ENCODE measurements at regions not wholly inside any gene's neighbourhood (a gene's known extent, or its start where the extent isn't known, plus 50 kb on each side); places are given as distances from the start of the nearest gene placed in this dataset.

DNA sequence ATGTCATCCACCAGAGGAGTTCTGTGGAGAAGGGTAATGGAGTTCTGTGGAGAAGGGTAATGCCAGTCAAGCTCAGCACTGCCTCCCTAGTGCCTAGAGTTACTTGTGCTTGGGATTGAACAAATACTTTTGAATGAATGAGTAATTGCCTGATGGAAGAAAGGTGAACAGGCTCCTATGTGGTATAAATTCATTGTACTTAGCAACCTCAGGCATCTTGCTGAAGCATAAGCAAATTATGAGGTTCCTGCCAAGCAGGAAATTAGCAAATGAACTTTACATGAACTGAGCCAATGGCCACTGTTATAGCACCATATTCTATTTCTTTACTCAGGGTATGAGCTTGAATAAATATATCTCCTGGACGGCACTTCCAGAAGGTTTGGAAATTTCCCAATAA, 1047.2 kb downstream of the SLC6A15 start:
- Histone ChIP-seq H3K4me3 (ENCODE audit: low read length) (no peak overlapping the region), H3K4me1 (ENCODE audit: control insufficient read depth, insufficient read depth, low read length) (no peaks in the 10 kb centered on the region), H3K27ac (ENCODE audit: low read depth, low read length) (no peak overlapping the region), H3K36me3 (ENCODE audit: control insufficient read depth, insufficient read depth, low read length) (no peaks in the 10 kb centered on the region), H3K27me3 (ENCODE audit: control insufficient read depth, insufficient read depth, low read length) (no peaks in the 10 kb centered on the region), H3K9ac (ENCODE audit: low read length) (no peak overlapping the region)

GRCh38 chr12:83864054-83864453, 1048.5 kb downstream of the SLC6A15 start:
- Histone ChIP-seq H3K27ac (ENCODE audit: low read depth, low read length) (no peak overlapping the region), H3K4me1 (ENCODE audit: control insufficient read depth, insufficient read depth, low read length) (no peaks in the 10 kb centered on the region)

DNA sequence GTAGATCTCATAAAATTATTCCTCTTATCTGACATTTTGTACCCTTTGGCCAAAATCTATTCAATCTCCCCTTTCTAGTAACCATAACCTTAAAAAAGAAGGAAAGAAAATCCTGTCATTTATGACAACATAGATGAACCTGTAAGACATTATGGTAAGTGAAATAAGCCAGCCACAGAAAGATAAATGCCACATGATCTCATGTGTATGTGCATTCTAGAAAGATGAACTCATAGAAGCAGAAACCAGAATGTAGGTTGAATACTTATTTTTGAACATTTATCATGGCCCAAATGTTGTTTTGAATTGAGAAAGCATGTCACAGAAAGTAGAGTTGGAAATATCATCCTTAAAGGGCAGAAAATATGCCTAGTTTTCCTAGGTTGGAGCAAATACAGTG, 1053.6 kb downstream of the SLC6A15 start:
- H3K4me3 ChIP-seq (ENCODE audit: low read length), result no peak overlapping the region
- no peak overlapping the region for H3K9ac ChIP-seq (ENCODE audit: low read length)
- H3K36me3 ChIP-seq (ENCODE audit: control insufficient read depth, insufficient read depth, low read length), result no peaks in the 10 kb centered on the region
- no peaks in the 10 kb centered on the region for H3K4me1 ChIP-seq (ENCODE audit: control insufficient read depth, insufficient read depth, low read length)
- no peaks in the 10 kb centered on the region for H3K27me3 ChIP-seq (ENCODE audit: control insufficient read depth, insufficient read depth, low read length)
- no peak overlapping the region for H3K27ac ChIP-seq (ENCODE audit: low read depth, low read length)

More at GRCh38 chr12:83864054-83864453, 1048.5 kb downstream of the SLC6A15 start:
- Histone ChIP-seq H3K4me3 (ENCODE audit: low read length) (no peak overlapping the region), H3K9ac (ENCODE audit: low read length) (no peak overlapping the region), H3K27me3 (ENCODE audit: control insufficient read depth, insufficient read depth, low read length) (no peaks in the 10 kb centered on the region), H3K36me3 (ENCODE audit: control insufficient read depth, insufficient read depth, low read length) (no peaks in the 10 kb centered on the region)

DNA sequence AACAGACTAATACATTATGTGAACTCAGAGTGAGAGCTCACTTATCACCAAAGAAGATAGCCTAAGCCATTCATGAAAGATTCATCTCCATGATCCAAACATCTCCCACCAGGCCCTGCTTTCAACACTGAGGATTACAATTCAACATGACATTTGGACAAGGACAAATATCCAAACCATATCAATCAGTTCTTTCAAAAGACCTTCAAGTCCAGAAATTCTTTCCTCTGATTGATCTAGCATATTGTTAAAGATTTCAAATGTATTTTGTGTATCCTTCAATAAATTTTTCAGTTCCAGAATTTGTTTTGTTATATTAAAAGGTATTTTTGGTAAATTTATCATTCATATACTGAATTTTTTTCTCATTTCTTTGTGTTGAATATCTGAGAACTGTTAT, 1055.8 kb downstream of the SLC6A15 start:
- no peak overlapping the region for H3K9ac ChIP-seq (ENCODE audit: low read length)
- H3K4me1 ChIP-seq (ENCODE audit: control insufficient read depth, insufficient read depth, low read length), result no peaks in the 10 kb centered on the region
- H3K36me3 ChIP-seq (ENCODE audit: control insufficient read depth, insufficient read depth, low read length), result no peaks in the 10 kb centered on the region
- no peaks in the 10 kb centered on the region for H3K27me3 ChIP-seq (ENCODE audit: control insufficient read depth, insufficient read depth, low read length)
- no peak overlapping the region for H3K4me3 ChIP-seq (ENCODE audit: low read length)
- no peak overlapping the region for H3K27ac ChIP-seq (ENCODE audit: low read depth, low read length)

- H3K27me3 ChIP-seq (ENCODE audit: control insufficient read depth, insufficient read depth, low read length), result no peaks in the 10 kb centered on the region
- H3K4me1 ChIP-seq (ENCODE audit: control insufficient read depth, insufficient read depth, low read length), result no peaks in the 10 kb centered on the region
- no peak overlapping the region for H3K27ac ChIP-seq (ENCODE audit: low read depth, low read length)
- H3K4me3 ChIP-seq (ENCODE audit: low read length), result no peak overlapping the region
- no peaks in the 10 kb centered on the region for H3K36me3 ChIP-seq (ENCODE audit: control insufficient read depth, insufficient read depth, low read length)
- no peak overlapping the region for H3K9ac ChIP-seq (ENCODE audit: low read length)
Measured at GRCh38 chr12:83850531-83850930, 1062.1 kb downstream of the SLC6A15 start.

GRCh38 chr12:83848702-83849101, 1063.9 kb downstream of the SLC6A15 start:
- Histone ChIP-seq H3K27me3 (ENCODE audit: control insufficient read depth, insufficient read depth, low read length) (no peaks in the 10 kb centered on the region), H3K4me3 (ENCODE audit: low read length) (no peak overlapping the region), H3K36me3 (ENCODE audit: control insufficient read depth, insufficient read depth, low read length) (no peaks in the 10 kb centered on the region), H3K9ac (ENCODE audit: low read length) (no peak overlapping the region), H3K27ac (ENCODE audit: low read depth, low read length) (no peak overlapping the region), H3K4me1 (ENCODE audit: control insufficient read depth, insufficient read depth, low read length) (no peaks in the 10 kb centered on the region)

GRCh38 chr12:83843541-83843940, 1069.1 kb downstream of the SLC6A15 start:
- H3K4me1 ChIP-seq (ENCODE audit: control insufficient read depth, insufficient read depth, low read length), result no peaks in the 10 kb centered on the region
- H3K27me3 ChIP-seq (ENCODE audit: control insufficient read depth, insufficient read depth, low read length), result no peaks in the 10 kb centered on the region
- no peak overlapping the region for H3K27ac ChIP-seq (ENCODE audit: low read depth, low read length)
- H3K9ac ChIP-seq (ENCODE audit: low read length), result no peak overlapping the region
- no peak overlapping the region for H3K4me3 ChIP-seq (ENCODE audit: low read length)
- H3K36me3 ChIP-seq (ENCODE audit: control insufficient read depth, insufficient read depth, low read length), result no peaks in the 10 kb centered on the region

GRCh38 chr12:83841620-83842019, 1071.0 kb downstream of the SLC6A15 start:
- H3K27me3 ChIP-seq (ENCODE audit: control insufficient read depth, insufficient read depth, low read length), result no peaks in the 10 kb centered on the region

GRCh38 chr12:83827860-83828259, 1084.7 kb downstream of the SLC6A15 start:
- no peak overlapping the region for H3K4me3 ChIP-seq (ENCODE audit: low read length)
- H3K27ac ChIP-seq (ENCODE audit: low read depth, low read length), result no peak overlapping the region
- no peaks in the 10 kb centered on the region for H3K36me3 ChIP-seq (ENCODE audit: control insufficient read depth, insufficient read depth, low read length)

More at GRCh38 chr12:83841620-83842019, 1071.0 kb downstream of the SLC6A15 start:
- H3K27ac ChIP-seq (ENCODE audit: low read depth, low read length), result no peak overlapping the region
- no peak overlapping the region for H3K9ac ChIP-seq (ENCODE audit: low read length)
- H3K4me1 ChIP-seq (ENCODE audit: control insufficient read depth, insufficient read depth, low read length), result no peaks in the 10 kb centered on the region
- H3K4me3 ChIP-seq (ENCODE audit: low read length), result no peak overlapping the region
- no peaks in the 10 kb centered on the region for H3K36me3 ChIP-seq (ENCODE audit: control insufficient read depth, insufficient read depth, low read length)

DNA sequence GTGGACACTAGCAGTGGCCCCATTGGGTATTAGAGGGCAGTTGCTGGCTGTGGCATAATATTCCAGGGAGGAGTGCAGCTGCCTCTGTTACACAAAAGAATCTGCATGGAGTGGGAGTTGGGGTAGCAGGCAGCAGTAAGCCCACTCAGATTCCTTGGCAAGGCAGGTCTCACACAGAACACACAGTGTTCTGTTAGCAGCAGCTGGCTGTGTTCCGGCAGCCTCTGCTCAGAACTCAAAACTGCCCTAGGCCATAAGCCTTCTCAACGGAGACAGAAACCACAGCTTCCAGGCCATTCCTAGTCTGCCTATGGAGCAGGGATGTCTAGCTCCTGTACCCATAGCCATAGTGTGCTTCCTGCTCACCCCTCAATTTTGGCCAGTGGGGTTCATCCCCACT, 1085.4 kb downstream of the SLC6A15 start:
- Histone ChIP-seq H3K36me3 (ENCODE audit: control insufficient read depth, insufficient read depth, low read length) (no peaks in the 10 kb centered on the region), H3K4me1 (ENCODE audit: control insufficient read depth, insufficient read depth, low read length) (no peaks in the 10 kb centered on the region), H3K27me3 (ENCODE audit: control insufficient read depth, insufficient read depth, low read length) (no peaks in the 10 kb centered on the region), H3K9ac (ENCODE audit: low read length) (no peak overlapping the region), H3K27ac (ENCODE audit: low read depth, low read length) (no peak overlapping the region), H3K4me3 (ENCODE audit: low read length) (no peak overlapping the region)

More at GRCh38 chr12:83827860-83828259, 1084.7 kb downstream of the SLC6A15 start:
- Histone ChIP-seq H3K27me3 (ENCODE audit: control insufficient read depth, insufficient read depth, low read length) (no peaks in the 10 kb centered on the region), H3K4me1 (ENCODE audit: control insufficient read depth, insufficient read depth, low read length) (no peaks in the 10 kb centered on the region), H3K9ac (ENCODE audit: low read length) (no peak overlapping the region)

- H3K27me3 ChIP-seq (ENCODE audit: control insufficient read depth, insufficient read depth, low read length), result no peaks in the 10 kb centered on the region
- no peak overlapping the region for H3K27ac ChIP-seq (ENCODE audit: low read depth, low read length)
- H3K36me3 ChIP-seq (ENCODE audit: control insufficient read depth, insufficient read depth, low read length), result no peaks in the 10 kb centered on the region
- H3K9ac ChIP-seq (ENCODE audit: low read length), result no peak overlapping the region
- H3K4me1 ChIP-seq (ENCODE audit: control insufficient read depth, insufficient read depth, low read length), result no peaks in the 10 kb centered on the region
- H3K4me3 ChIP-seq (ENCODE audit: low read length), result no peak overlapping the region
Measured at GRCh38 chr12:83826112-83826511, 1086.5 kb downstream of the SLC6A15 start.

DNA sequence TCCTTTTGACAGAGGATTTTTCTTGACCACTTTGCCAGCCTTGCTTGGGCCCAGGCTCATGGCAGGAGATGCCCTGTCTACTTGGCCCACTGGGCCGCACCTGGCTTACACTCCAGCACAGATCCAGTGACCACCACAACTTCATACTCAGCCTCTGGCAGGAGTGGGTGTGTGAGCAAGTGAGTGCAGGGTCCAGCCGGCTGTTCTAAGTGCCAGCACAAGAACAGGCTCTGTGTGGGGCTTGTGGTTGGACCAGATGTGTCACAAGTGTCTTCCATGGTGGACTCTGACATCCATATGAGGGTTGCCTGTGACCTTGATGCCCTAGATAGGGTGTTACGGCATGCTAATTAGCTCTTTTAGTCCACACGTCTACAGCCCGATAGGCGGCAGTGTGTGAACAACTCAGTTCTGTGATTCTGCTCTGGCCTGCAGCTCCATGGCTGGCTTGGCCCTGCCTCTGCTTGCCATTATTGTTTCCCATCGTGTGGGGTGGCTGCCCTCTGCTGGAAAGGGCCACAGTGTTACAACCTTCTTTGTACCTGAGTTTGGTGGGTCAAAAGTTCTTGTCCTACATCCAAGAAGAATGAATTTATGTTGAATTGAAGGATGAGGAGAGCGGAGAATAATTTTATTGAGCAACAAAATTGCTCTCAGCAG, 1089.1 kb downstream of the SLC6A15 start:
- H3K4me3 ChIP-seq (ENCODE audit: low read length), result no peak overlapping the region
- peaks cover 3% of the 10 kb centered on the region for H3K4me1 ChIP-seq (ENCODE audit: control insufficient read depth, insufficient read depth, low read length)

DNA sequence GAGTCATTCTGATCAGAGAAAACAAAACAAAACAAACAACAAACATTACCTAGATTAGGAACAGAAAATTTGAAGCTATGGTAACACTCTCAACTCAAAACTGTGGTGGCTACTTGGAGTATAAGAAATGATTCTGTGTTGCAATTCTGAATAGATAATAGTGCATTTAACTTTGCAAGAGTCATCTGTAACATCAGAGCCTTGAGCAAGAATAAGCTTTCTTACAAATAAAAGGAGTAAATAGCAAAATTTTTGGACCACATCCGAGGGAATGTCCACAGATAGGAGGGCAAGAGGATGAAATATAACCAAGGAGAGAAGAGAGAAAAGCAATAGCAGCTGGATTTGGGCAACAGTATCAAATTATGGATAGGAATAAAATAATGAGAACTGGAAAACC, 1090.6 kb downstream of the SLC6A15 start:
- no peak overlapping the region for H3K9ac ChIP-seq (ENCODE audit: low read length)
- peaks cover 5% of the 10 kb centered on the region for H3K4me1 ChIP-seq (ENCODE audit: control insufficient read depth, insufficient read depth, low read length)
- H3K36me3 ChIP-seq (ENCODE audit: control insufficient read depth, insufficient read depth, low read length), result no peaks in the 10 kb centered on the region
- H3K4me3 ChIP-seq (ENCODE audit: low read length), result no peak overlapping the region
- no peak overlapping the region for H3K27ac ChIP-seq (ENCODE audit: low read depth, low read length)
- H3K27me3 ChIP-seq (ENCODE audit: control insufficient read depth, insufficient read depth, low read length), result no peaks in the 10 kb centered on the region

More for the DNA sequence above, 1089.1 kb downstream of the SLC6A15 start:
- Histone ChIP-seq H3K36me3 (ENCODE audit: control insufficient read depth, insufficient read depth, low read length) (no peaks in the 10 kb centered on the region), H3K27ac (ENCODE audit: low read depth, low read length) (no peak overlapping the region), H3K27me3 (ENCODE audit: control insufficient read depth, insufficient read depth, low read length) (no peaks in the 10 kb centered on the region), H3K9ac (ENCODE audit: low read length) (no peak overlapping the region)

Measured in rectal smooth muscle tissue (tissue), 1 donor.